AG10803 (cell line): ENCODE measurements at regions not wholly inside any gene's neighbourhood (a gene's known extent, or its start where the extent isn't known, plus 50 kb on each side); places are given as distances from the start of the nearest gene placed in this dataset.

Experiments
- DNase-seq: peaks from one replicate; pipeline ENCODE4 v3.0.0; 2010; ENCODE audit warnings: low read depth
- H3K4me3 ChIP-seq: 2 replicates; pipeline ENCODE4 v1.5.1; 2011; ENCODE audit warnings: mild to moderate bottlenecking, low read length, control low read depth
- CTCF ChIP-seq: conservative IDR thresholded peaks from 2 replicates; pipeline ENCODE4 v1.5.1; 2011; ENCODE audit warnings: mild to moderate bottlenecking, low read length, control low read depth, inconsistent platforms

GRCh38 chr17:77786090-77786489, 172.4 kb upstream of the TNRC6C start:
- no peak overlapping the region for H3K4me3 ChIP-seq
- no peak for TF ChIP-seq CTCF
- DNase-seq, result no peak

- peak; percentile 23 for DNase-seq
- H3K4me3 ChIP-seq, result no peak overlapping the region
- no peak for TF ChIP-seq CTCF
These were observed 171.6 kb upstream of the TNRC6C start for GRCh38 chr17:77786740-77787505.

- no peak for DNase-seq
These were observed 168.2 kb upstream of the TNRC6C start for GRCh38 chr17:77790143-77790829.

GRCh38 chr17:77792626-77793025, 165.9 kb upstream of the TNRC6C start:
- no peak for DNase-seq

More at GRCh38 chr17:77790143-77790829, 168.2 kb upstream of the TNRC6C start:
- no peak overlapping the region for H3K4me3 ChIP-seq
- no peak for TF ChIP-seq CTCF

GRCh38 chr17:77793146-77793970, 165.1 kb upstream of the TNRC6C start:
- no peak overlapping the region for H3K4me3 ChIP-seq
- no peak for TF ChIP-seq CTCF
- no peak for DNase-seq

More at GRCh38 chr17:77792626-77793025, 165.9 kb upstream of the TNRC6C start:
- no peak for TF ChIP-seq CTCF
- no peak overlapping the region for H3K4me3 ChIP-seq

- no peak for DNase-seq
- no peak for TF ChIP-seq CTCF
- H3K4me3 ChIP-seq, result no peak overlapping the region
These were observed 164.6 kb upstream of the TNRC6C start for GRCh38 chr17:77793971-77794235.
